Ammon's horn (tissue), 1 donor: ENCODE measurements at regions not wholly inside any gene's neighbourhood (a gene's known extent, or its start where the extent isn't known, plus 50 kb on each side); places are given as distances from the start of the nearest gene placed in this dataset.

Source experiments
- DNase-seq: peaks from one replicate; pipeline ENCODE4 v3.0.0-alpha.2; 2016; ENCODE audit warnings: low spot score

DNA sequence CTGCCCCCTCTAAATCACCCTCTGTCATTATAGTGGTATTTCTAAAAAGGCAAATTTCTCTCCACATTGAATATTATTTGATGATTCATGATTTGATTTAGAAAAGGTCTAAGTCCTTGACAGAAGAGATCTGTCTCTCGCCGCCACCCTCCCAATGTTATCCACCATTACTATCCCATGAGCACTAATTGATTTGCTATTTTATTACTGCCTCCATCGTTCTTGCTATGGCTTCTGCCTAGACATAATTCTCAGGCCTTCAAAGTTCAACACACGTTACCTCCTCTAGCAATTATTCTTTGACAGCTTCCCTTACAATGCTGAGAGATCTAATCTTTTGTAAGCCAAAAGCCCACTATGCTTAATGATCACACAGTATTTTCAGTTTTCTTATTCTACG is 507.0 kb upstream of the CHAC2 start:
- DNase-seq = no peak

DNA sequence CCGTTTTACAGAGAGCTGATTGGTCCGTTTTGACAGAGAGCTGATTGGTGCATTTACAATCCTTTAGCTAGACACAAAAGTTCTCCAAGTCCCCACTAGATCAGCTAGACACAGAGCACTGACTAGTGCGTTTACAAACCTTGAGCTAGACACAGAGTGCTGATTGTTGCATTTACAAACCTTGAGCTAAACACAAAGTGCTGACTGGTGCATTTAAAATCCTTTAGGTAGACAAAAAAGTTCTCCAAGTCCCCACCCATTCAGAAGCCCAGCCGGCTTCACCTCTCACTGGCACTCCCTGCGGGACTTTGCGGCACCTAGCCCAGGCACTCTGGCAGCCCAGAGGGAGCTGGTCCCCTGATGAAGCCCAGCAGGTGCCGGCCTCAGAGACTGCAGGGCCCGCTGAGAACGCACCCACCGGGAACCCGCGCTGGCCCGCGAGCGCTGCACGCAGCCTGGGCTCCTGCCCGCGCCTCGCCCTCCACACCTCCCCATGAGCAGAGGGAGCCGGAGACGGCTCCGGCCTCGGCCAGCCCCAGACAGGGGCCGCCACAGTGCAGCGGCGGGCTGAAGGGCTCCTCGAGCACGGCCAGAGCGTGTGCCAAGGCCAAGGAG is 508.1 kb upstream of the CHAC2 start:
- no peak for DNase-seq

DNA sequence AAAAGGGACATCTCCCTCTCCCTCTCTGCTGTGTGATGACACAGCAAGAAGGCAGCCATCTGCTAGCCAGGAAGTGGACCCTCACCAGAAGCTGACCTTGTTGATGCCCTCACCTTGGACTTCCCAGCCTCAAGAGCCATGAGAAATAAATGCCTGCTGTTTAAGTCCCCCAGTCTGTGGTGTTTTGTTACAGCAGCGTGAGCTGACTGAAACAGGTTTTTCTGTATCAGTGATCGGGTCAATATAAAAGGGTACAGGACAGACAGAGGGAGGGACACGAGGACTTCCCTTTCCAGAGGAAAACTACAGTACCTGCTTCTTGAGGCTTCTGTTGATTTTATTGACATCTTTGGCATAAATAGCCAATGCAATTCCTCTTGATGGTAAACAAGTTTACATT is 510.3 kb upstream of the CHAC2 start:
- DNase-seq = no peak

DNA sequence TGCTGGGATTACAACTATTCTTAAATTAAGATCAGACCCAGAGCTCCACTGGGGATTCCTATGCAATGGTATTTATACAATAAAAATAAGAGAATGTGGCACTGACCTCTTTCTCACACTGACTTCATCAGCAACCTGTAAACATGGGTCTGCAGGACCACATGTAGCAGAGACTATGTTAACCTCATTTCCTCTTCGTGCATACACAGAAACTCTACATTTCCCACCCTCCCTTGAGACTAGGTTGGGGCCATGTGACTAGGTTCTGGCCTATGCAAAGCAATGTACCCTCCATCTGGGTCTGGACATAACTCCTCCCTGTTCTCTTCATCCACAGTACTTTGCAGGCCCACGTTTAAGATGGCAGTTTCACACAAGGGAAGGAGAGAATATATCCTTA is 514.4 kb upstream of the CHAC2 start:
- DNase-seq = no peak

DNA sequence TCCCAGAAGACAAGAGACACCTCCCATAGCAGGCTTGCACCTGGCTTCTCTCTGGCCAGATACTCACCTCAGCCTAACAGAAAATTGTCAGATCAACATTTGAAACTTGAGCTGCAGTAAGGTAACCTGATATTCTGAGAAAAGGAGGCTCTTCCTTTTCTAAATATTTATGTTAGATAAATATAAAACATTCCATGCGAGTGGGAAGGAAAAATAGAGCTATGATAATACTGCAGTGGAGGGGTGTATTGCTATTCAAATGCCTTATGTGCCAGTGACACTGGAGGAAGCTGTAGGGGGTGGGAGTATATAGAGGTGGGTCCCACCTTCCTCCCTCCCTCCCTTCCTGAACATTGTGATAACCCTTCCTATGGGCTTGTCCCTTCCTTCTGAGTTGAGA is 515.5 kb upstream of the CHAC2 start:
- no peak for DNase-seq

DNA sequence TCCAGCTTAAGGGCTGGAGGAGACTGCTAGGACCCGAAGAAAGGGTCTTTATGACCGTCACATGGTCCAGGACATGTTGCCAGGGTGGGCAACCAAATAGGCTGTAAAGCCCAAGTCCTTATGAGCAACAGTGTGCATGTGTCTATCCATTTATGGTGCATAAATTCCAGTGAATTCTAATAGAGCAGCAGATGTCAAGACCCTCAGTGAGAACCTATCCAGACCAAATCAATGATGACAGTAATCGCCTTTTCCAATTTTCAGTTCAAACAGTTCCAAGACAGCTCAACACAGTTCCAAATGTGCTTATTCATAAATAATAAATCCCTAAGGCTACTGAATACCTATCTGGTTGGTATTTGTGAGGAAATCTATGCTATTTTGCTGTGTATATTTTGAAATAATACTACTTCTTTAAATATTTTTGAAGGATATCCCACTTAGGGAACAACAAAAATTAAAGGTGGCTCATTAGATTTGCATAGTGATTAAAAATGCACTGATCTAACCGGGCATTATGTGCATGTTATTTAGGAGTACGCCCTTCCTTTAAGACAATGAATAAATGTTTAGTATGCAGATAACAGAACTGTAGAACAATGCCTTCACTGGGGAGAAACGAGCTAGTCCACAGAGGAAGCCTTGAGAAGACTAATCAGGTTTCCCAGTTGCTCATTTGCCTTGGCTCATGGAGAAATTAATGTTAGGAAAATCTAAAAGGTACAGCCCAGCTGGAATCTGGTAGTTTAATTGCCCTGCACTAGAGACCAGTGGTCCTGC is 519.5 kb upstream of the CHAC2 start:
- DNase-seq = no peak

DNA sequence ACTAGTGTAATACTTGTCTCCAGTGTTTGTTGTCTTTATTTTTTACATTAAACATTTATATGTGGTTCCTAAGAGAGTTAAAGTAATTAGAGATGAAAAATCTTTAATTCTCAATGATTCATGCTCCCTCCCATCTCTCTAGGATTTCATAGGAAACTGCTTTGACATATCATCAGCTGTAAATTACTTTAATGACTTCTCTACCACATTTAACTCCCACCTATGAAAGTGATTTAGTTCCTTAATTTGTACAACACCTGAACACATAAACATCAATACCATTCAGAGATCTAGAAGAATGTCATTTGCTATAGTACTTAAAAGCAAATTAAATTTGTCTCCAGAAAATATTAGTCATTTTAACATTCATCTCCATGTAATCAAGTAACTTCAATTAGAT is 524.2 kb upstream of the CHAC2 start:
- no peak for DNase-seq

DNA sequence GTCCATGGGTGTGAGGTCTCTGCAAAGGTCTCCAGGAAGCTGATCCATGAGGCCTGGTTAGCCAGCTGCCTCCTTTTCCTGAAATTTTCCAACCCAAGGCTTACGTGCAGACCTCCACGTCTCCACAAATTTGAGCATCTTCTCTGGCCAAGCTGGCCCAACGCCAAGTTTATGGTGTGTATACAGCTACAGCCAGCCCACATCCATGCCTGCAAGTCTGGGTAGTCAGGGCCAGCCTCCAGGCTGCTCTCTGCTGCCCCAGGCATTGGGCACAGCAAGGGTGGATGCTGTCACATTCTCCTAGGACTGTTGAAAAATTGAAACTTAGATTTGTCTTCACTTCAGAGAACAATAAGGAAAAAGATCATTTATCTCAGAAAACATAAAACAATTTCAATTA is 525.5 kb upstream of the CHAC2 start:
- DNase-seq = no peak

DNA sequence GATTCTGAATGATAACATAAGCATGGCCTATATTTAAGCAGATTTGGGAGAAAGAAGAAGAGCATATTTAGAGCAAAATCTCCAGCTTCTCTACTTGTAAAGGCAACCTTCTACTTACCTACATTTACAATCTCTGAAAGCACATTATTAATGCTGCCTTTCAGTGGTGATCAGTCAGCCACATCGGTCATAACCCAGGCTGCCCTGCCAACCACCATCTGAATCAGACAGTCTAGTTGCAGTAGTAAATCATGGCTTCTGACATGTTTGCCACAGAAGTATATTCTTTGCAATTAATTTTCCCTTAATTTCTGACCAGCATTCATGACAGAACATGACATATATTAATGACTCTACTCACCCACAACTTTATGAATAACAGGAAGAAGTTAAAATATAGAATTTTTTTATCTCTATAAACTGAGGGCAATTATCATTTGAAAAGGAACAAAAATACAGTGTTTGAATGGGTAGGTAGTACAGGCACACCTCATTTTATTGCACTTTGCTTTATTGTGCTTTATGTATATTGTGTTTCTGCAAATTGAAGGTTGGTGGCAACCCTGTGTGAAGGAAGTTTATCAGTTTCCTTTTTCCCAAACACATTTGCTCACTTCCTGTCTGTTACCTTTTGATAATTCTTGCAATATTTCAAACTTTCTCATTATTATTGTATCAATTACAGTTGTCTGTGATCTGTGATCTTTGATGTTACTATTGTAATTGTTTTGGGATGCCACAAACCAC is 531.6 kb upstream of the CHAC2 start:
- no peak for DNase-seq

DNA sequence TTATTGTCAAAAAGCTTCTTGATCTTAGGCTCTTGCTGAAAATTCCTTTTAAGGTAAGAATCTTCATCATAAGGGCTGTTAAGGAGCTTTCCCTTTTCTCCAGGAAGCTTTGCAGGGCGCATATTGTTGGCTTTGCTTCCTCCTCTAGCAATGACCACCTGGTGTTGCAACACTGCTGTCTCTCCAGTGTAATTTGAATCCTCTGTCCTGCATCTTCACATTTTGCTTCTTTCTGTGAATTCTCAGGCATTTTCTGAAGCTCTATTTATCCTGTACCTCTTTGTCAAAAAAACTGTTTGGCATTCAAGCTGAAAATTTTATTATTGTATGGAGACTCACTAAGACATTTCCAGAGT is 533.1 kb upstream of the CHAC2 start:
- DNase-seq = no peak

DNA sequence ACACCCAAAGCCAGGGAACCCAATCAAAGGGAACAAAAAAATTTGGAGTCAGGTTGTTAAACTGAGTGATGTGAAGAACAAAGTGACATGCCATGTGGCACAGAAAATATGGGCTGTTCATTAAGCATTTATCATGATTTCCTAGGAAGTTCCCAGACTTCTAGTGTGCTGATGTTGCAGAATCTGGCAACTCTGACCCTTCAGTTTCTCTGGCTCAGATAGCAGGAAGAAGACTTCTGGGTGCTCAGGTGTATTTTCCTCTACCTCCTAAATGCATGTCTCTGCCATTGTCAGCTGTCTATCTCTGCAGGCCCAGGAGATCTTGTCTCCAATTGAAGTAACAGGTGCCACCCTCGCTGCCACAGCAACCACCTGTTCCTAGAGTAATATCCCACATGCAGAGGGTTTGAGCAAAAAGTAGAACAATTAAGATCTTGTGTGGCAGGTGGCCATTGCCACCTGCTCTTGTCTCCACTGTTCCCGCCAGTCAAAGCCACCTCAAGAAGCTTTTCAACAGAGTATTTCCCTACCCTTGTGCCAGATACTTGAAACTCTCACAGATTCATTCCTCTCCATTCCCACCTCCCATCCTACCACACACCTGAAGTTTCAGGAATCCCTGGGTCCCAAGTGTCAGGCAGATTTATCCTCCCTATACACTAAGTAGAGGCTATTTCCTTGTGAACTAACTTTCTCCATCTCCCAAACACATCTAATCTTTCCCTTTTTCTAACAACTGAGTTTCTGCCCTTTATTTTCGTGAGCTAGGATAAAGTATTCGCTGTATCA is 533.7 kb upstream of the CHAC2 start:
- DNase-seq = no peak

DNA sequence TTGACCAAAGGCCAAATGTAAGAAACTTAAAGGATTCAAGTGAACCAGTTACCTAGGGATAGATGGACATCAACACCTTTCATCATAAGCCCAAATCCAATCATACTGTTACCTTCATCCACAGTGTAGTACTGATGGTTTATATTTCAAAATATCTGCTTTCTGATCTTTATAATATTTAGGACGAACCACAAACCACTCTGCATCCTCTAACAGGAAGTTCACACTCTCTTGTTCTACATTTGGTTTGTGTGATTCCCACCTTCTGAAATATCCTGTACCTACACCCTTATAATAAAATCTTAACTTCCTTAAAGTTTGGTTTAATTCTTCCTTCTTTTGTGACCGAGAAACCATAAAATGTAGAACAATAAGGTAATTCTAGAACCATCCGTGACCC is 535.7 kb upstream of the CHAC2 start:
- DNase-seq = no peak

DNA sequence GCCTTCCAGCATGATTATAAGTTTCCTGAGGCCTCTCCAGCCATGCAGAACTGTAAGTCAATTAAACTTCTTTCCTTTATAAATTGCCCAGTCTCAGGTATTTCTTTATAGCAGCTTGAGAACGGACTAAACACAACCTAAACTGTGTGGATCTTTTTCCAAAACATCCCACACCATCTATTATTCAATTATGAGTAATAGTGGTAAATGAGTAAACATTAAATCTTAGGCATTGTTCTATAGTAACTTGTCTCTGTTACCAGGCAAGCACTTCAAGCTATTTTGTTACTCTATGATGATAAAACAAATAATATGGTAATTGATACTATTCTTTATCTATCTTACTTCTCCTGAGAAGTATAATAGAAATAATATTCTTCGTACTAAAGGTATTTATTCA is 536.9 kb upstream of the CHAC2 start:
- DNase-seq = no peak

DNA sequence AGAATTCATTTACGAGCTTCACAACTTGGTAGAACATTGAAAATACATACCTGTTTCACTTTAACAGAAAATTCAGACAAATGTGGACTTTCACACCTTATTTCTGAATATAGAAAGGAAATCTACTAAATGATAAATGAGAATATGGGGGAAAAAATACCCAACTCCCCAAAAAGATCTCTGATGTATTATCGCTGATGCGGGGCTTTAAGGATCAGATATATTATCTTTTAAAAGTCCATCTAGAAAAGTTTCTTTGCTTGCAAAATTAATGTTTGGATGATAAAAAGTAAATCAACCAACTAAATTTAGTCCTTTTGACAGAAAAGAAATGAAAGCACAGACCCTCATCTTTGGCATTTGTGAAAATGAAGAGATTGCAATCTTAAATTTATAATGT is 540.1 kb upstream of the CHAC2 start:
- DNase-seq = no peak

DNA sequence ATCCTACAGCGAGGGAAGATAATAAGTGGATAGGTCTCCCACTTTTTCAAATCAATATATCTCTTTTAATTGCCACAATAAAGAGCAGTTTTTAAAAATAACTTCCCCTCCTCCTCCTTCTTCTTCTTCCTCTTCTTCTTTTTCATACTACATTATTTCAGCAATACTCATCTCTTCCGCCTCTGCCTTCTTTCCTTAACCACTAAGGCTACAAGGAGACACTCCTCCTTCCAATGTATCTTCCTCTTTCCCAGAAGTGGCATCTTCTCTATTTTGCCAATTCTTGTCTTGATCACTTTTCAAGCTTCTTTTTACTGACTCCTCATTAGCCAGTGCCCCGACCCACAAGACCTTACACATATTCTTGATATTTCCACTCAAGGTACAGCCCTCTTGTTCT is 546.6 kb upstream of the CHAC2 start:
- no peak for DNase-seq

DNA sequence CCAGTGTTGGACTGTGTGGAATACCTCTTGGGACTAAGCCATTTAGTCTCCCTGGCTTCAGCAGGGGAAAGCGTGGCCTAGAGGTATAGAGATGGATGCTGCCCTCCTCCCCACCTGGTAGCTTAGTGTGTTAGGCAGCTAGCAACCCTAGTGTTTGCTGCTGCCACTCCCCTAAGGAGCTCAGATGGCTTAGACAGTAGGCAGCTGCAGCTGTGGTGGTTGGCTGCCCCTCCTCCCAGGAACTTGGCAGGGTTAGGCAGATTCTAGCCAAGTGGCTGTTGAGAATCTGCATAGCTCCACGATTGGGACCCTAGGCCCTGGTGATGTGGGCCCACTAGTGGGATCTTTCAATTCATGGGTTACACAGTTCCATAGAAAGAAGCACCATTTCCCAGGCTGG is 550.4 kb upstream of the CHAC2 start:
- DNase-seq = no peak

DNA sequence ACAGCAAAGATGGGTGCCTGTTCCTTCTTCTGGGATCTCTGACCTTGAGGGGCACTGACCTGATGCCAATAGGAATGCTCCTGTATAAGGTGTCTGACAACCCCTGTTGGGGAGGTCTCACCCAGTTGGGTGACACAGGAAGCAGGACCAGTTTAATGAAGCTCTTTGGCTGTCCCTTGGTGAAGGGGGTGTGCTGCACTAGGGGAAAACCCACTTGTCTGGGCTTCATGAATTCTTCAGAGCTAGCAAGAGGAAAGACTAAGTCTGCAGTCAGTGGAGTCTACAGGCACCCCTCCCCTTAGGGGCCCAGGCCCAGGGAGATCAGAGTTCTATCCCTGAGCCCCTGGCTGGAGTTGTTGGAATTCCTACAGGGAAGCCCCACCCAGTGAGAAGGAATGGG is 550.8 kb upstream of the CHAC2 start:
- DNase-seq = no peak

DNA sequence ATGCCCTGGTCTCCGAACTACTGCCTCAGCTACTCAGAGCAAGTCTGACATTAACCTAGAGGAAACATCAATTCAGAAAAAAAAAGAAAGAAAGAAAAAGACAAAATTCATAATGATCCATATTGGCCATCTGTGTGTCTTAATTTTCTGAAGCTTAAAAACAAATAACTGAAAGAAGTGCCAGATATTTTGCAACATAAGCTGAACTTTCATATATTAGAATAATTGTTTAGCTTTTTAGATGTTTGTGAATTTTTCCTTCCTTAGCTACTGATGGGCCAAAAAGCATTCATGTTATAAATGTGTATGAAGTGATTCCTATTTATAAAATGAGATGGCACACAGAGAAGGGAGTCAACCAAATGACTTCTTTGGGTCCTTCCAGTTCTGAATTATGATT is 555.0 kb upstream of the CHAC2 start:
- DNase-seq = no peak

DNA sequence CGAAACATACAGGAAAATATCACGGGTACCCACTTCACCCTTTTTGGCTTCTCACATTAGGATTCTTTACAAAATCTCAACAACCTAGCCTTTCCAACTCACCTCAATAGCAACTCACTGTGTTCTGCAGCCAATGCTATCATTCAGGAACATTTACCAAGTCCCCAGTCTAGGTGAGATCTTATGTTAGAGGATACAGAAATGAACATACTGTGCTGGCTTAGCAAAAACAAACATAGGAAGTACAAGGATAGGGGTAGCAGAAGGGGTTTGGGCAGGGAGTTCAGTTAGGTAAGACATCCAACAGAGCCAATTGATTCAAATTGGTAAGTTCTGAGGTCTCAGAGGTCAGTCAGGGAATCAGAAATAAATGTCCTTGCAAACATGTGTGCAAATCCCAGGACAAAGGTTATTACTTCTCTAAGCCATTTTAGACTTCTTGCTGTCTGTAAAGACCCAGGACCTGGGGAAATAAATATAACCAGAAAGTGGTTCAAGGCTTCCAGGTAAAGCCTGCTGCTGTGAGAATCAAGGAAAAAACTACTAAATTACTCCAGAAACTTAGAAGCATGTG is 556.3 kb upstream of the CHAC2 start:
- DNase-seq = no peak

DNA sequence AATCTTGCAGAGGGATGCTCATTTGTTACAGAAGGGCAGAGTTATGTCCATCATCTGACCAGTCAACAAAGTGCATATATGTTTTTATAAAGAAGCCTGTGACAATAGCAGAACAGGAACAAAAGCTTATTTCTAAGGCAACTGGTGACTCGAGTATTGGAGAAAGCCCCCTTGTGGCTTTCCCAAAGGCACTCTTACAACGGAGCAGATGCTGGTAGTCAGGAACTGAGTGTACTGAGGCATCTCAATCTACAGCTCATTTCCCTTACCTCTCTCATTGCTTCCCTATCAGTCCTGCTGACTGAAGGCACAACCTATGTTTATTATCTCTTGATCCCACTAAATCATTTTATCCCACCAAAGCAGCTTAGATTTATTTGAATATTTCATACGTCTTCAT is 557.1 kb upstream of the CHAC2 start:
- DNase-seq = no peak

DNA sequence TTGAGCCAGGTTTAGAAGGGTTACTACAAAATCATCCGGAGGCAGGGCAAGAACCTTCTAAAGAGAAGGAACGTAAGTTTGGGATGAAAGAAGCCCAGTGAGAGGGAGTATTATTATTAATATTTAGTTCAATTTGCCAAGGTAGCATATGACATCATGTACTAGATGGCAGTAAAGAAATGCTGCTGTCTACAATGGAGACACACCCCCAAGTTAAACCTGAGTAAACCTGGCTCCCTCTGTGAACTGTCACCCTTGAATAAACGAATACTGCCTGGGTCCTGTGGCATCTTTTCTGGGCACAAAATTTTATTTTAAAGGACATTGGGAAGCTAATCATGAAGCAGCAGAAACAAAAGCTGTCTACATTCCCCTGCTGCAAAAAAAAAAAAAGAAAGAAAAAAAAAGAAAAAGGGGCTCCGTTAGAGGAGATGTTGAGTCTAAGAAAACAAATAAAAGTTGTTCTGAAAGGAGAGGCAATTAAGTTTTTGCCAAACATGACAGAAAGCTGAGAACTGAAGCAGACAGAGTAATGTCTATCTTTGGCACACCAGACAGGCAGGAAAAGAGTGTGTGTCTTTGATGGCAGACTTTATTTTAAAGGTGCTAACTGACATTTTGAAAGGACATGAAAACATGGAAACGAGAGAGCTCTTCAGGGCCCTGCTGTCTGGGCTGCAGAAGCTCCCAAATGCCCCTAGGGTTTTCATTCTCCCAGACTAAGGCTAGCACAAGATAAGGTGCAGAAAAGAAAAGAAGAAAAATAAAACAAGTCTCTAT is 557.7 kb upstream of the CHAC2 start:
- no peak for DNase-seq

DNA sequence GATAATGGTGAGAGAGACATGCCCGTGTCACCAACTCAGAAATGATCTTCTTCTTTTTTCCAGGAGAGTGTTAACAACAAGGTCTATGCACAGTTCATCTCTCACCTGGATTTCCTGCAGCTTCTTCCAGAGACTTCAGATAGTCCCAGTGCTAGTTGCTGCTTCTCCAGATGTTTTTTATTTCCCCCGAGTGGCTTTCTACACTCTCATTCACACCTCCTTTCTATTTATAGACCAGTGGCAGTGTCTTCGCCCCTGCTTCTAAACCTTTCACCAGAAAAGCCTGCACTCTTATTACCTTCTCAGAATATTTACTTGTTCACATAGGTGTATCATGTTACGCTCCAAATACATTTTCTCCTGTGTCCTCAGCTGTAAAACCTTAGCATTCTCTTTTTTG is 558.8 kb upstream of the CHAC2 start:
- no peak for DNase-seq
